Trophoblast cell (in vitro differentiated cells and primary cell): ENCODE measurements at regions not wholly inside any gene's neighbourhood (a gene's known extent, or its start where the extent isn't known, plus 50 kb on each side); places are given as distances from the start of the nearest gene placed in this dataset.

Source experiments
- DNase-seq, 2 donors: peaks; one replicate each; pipeline ENCODE4 v3.0.0-alpha.2; 2016
- H2AFZ ChIP-seq: 2 replicates; pipeline ENCODE4 v1.6.1; 2013; ENCODE audit warnings: low read length, moderate library complexity, mild to moderate bottlenecking; ENCODE audit not compliant: insufficient read depth, poor library complexity
- H2AK5ac ChIP-seq: 2 replicates; pipeline ENCODE4 v1.6.1; 2013; ENCODE audit warnings: mild to moderate bottlenecking, low read length
- H2BK120ac ChIP-seq: 2 replicates; pipeline ENCODE4 v1.6.1; 2013; ENCODE audit warnings: low read length, mild to moderate bottlenecking, moderate library complexity; ENCODE audit not compliant: insufficient read depth, poor library complexity
- H2BK12ac ChIP-seq: 2 replicates; pipeline ENCODE4 v1.6.1; 2013; ENCODE audit warnings: mild to moderate bottlenecking, low read length, moderate library complexity
- H2BK5ac ChIP-seq: 2 replicates; pipeline ENCODE4 v1.6.1; 2013; ENCODE audit warnings: low read length, low read depth, moderate library complexity, mild to moderate bottlenecking; ENCODE audit not compliant: poor library complexity
- H3K14ac ChIP-seq: 2 replicates; pipeline ENCODE4 v1.6.1; 2013; ENCODE audit warnings: mild to moderate bottlenecking, low read length
- H3K18ac ChIP-seq: 2 replicates; pipeline ENCODE4 v1.6.1; 2013; ENCODE audit warnings: mild to moderate bottlenecking, low read length
- H3K23ac ChIP-seq: 2 replicates; pipeline ENCODE4 v1.6.1; 2013; ENCODE audit warnings: low read length
- H3K27ac ChIP-seq: 2 replicates; pipeline ENCODE4 v1.5.1; 2013; ENCODE audit warnings: low read depth, mild to moderate bottlenecking, inconsistent platforms, low read length, moderate library complexity
- H3K27me3 ChIP-seq: 2 replicates; pipeline ENCODE4 v1.6.1; 2013; ENCODE audit warnings: inconsistent platforms, mild to moderate bottlenecking, low read length, moderate library complexity; ENCODE audit not compliant: insufficient read depth
- H3K36me3 ChIP-seq, 2 experiments: 1 replicate in 1 of 2; 2 replicates in 1 of 2; pipeline ENCODE4 v1.6.1; 2013; ENCODE audit warnings: low read length in 2 of 2, mild to moderate bottlenecking in 2 of 2, moderate library complexity in 1 of 2; ENCODE audit not compliant: insufficient read depth in 2 of 2, control insufficient read depth in 1 of 2
- H3K4ac ChIP-seq: 2 replicates; pipeline ENCODE4 v1.6.1; 2013; ENCODE audit warnings: low read depth, mild to moderate bottlenecking, low read length, moderate library complexity
- H3K4me1 ChIP-seq, 2 experiments: 1 replicate in 1 of 2; 2 replicates in 1 of 2; pipeline ENCODE4 v1.6.1; 2013; ENCODE audit warnings: low read length in 2 of 2, mild to moderate bottlenecking in 2 of 2, moderate library complexity in 1 of 2; ENCODE audit not compliant: insufficient read depth in 2 of 2, control insufficient read depth in 1 of 2
- H3K4me2 ChIP-seq: 2 replicates; pipeline ENCODE4 v1.6.1; 2013; ENCODE audit warnings: inconsistent platforms, mild to moderate bottlenecking, low read length, moderate library complexity
- H3K4me3 ChIP-seq: 2 replicates; pipeline ENCODE4 v1.5.1; 2013; ENCODE audit warnings: mild to moderate bottlenecking, low read depth, low read length, inconsistent platforms
- H3K79me1 ChIP-seq: one replicate; pipeline ENCODE4 v1.6.1; 2013; ENCODE audit warnings: low read length
- H3K79me2 ChIP-seq: 2 replicates; pipeline ENCODE4 v1.6.1; 2013; ENCODE audit warnings: low read length, mild to moderate bottlenecking; ENCODE audit not compliant: control insufficient read depth, insufficient read depth, poor library complexity
- H3K9ac ChIP-seq: 2 replicates; pipeline ENCODE4 v1.6.1; 2013; ENCODE audit warnings: mild to moderate bottlenecking, low read length
- H3K9me3 ChIP-seq: 2 replicates; pipeline ENCODE4 v1.6.1; 2013; ENCODE audit warnings: low read depth, mild to moderate bottlenecking, control low read depth, inconsistent platforms, low read length; ENCODE audit not compliant: insufficient read depth
- H4K12ac ChIP-seq: 2 replicates; pipeline ENCODE4 v1.6.1; 2013; ENCODE audit warnings: low read depth, mild to moderate bottlenecking, low read length, moderate library complexity
- H4K8ac ChIP-seq: 2 replicates; pipeline ENCODE4 v1.6.1; 2013; ENCODE audit warnings: low read depth, mild to moderate bottlenecking, low read length, moderate library complexity
- H4K91ac ChIP-seq: one replicate; pipeline ENCODE4 v1.6.1; 2013; ENCODE audit warnings: low read depth, mild to moderate bottlenecking, low read length, moderate library complexity
- WGBS: extraction: QIAGEN DNeasy Blood & Tissue Kit; methylation state at CpG from one replicate; pipeline ENCODE4 v1.1.7; 2013; ENCODE audit warnings: missing lambda C conversion rate; ENCODE audit not compliant: insufficient read length, insufficient coverage; ENCODE audit errors: extremely low coverage; 5-methylcytosine and 5-hydroxymethylcytosine counted together

- Histone ChIP-seq H4K12ac (no peak overlapping the region), H4K8ac (no peak overlapping the region), H3K79me1 (no peaks in the 10 kb centered on the region), H3K79me2 (no peaks in the 10 kb centered on the region), H3K4me1 (no peaks in the 10 kb centered on the region), H3K27me3 (no peaks in the 10 kb centered on the region), H3K27ac (no peak overlapping the region), H3K9ac (no peak overlapping the region), H3K23ac (no peak overlapping the region), H2BK5ac (no peak overlapping the region), H2BK120ac (no peak overlapping the region), H2BK12ac (no peak overlapping the region), H3K4ac (no peak overlapping the region), H3K4me2 (no peak overlapping the region), H2AK5ac (no peak overlapping the region), H4K91ac (no peak overlapping the region), H3K14ac (no peak overlapping the region), H3K9me3 (no peaks in the 10 kb centered on the region), H3K36me3 (no peaks in the 10 kb centered on the region), H3K18ac (no peak overlapping the region), H3K4me3 (no peak overlapping the region), H2AFZ (no peak overlapping the region)
- WGBS, result no CpG with 5 or more reads among the region's 2 CpGs
- no peak for DNase-seq
Measured at GRCh38 chr2:67825476-67825875, 237.3 kb downstream of the C1D start.

- no peak for DNase-seq
- Histone ChIP-seq H3K9me3 (no peaks in the 10 kb centered on the region), H3K79me2 (no peaks in the 10 kb centered on the region), H3K4me1 (no peaks in the 10 kb centered on the region), H2AK5ac (no peak overlapping the region), H3K23ac (no peak overlapping the region), H3K27me3 (no peaks in the 10 kb centered on the region), H3K9ac (no peak overlapping the region), H3K4me2 (no peak overlapping the region), H2BK12ac (no peak overlapping the region), H3K4ac (no peak overlapping the region), H4K12ac (no peak overlapping the region), H3K4me3 (no peak overlapping the region), H2BK5ac (no peak overlapping the region), H2BK120ac (no peak overlapping the region), H2AFZ (no peak overlapping the region), H3K18ac (no peak overlapping the region), H3K14ac (no peak overlapping the region), H4K8ac (no peak overlapping the region), H4K91ac (no peak overlapping the region), H3K36me3 (no peaks in the 10 kb centered on the region), H3K27ac (no peak overlapping the region), H3K79me1 (no peaks in the 10 kb centered on the region)
- no CpG with 5 or more reads among the region's 2 CpGs for WGBS
Measured at GRCh38 chr2:67828066-67828465, 234.7 kb downstream of the C1D start.

DNA sequence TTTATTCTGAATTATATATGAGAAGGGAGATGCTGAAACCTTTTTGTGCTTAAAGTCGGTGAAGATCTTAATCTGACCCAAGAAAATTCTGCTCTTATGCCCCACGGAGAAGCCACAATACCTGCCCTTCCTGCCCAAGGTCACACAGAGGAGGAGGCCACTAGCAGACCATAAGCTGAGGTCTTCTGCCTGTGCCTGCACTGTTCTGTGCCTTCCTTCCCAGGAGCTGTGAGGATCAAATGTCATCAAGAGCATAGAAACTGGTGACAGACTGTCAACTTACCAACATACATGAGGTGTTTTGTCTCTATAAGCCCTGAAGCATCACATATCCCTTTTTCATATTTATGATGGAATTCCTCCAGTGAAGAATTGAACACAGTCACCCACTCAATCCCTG is 233.3 kb downstream of the C1D start:
- no peak overlapping the region for H4K91ac ChIP-seq
- no peak overlapping the region for H2BK120ac ChIP-seq
- no CpG with 5 or more reads among the region's 2 CpGs for WGBS
- no peak overlapping the region for H4K12ac ChIP-seq
- no peak overlapping the region for H3K4me2 ChIP-seq
- no peaks in the 10 kb centered on the region for H3K9me3 ChIP-seq
- no peak overlapping the region for H3K27ac ChIP-seq
- H3K79me1 ChIP-seq, result no peaks in the 10 kb centered on the region
- no peaks in the 10 kb centered on the region for H3K79me2 ChIP-seq
- no peaks in the 10 kb centered on the region for H3K36me3 ChIP-seq
- no peak overlapping the region for H4K8ac ChIP-seq
- no peak overlapping the region for H2BK5ac ChIP-seq
- H3K14ac ChIP-seq, result no peak overlapping the region
- no peak overlapping the region for H3K4me3 ChIP-seq
- no peak overlapping the region for H2AFZ ChIP-seq
- no peak overlapping the region for H2AK5ac ChIP-seq
- no peak overlapping the region for H3K9ac ChIP-seq
- no peak overlapping the region for H3K4ac ChIP-seq
- no peaks in the 10 kb centered on the region for H3K27me3 ChIP-seq
- no peak overlapping the region for H2BK12ac ChIP-seq
- DNase-seq, result no peak
- no peaks in the 10 kb centered on the region for H3K4me1 ChIP-seq
- H3K23ac ChIP-seq, result no peak overlapping the region
- no peak overlapping the region for H3K18ac ChIP-seq

- no peak overlapping the region for H3K4ac ChIP-seq
Measured at GRCh38 chr2:67833632-67834031, 229.2 kb downstream of the C1D start.

More at GRCh38 chr2:67833632-67834031, 229.2 kb downstream of the C1D start:
- H3K4me3 ChIP-seq, result no peak overlapping the region
- no peak for DNase-seq
- no peaks in the 10 kb centered on the region for H3K36me3 ChIP-seq
- no peaks in the 10 kb centered on the region for H3K4me1 ChIP-seq
- H3K4me2 ChIP-seq, result no peak overlapping the region
- H3K14ac ChIP-seq, result no peak overlapping the region
- no peaks in the 10 kb centered on the region for H3K79me2 ChIP-seq
- no peak overlapping the region for H3K9ac ChIP-seq
- H3K9me3 ChIP-seq, result no peaks in the 10 kb centered on the region
- H3K18ac ChIP-seq, result no peak overlapping the region
- no CpG with 5 or more reads among the region's 5 CpGs for WGBS
- no peak overlapping the region for H2BK5ac ChIP-seq
- H2BK120ac ChIP-seq, result no peak overlapping the region
- no peak overlapping the region for H4K12ac ChIP-seq
- no peaks in the 10 kb centered on the region for H3K79me1 ChIP-seq
- H3K23ac ChIP-seq, result no peak overlapping the region
- H2BK12ac ChIP-seq, result no peak overlapping the region
- H4K8ac ChIP-seq, result no peak overlapping the region
- H3K27me3 ChIP-seq, result no peaks in the 10 kb centered on the region
- H2AFZ ChIP-seq, result no peak overlapping the region
- no peak overlapping the region for H4K91ac ChIP-seq
- H2AK5ac ChIP-seq, result no peak overlapping the region
- H3K27ac ChIP-seq, result no peak overlapping the region
